ENCODE measurements at regions not wholly inside any gene's neighbourhood (a gene's known extent, or its start where the extent isn't known, plus 50 kb on each side); places are given as distances from the start of the nearest gene placed in this dataset.
"Not testable (repeated sequence)": the region's sequence is repeated elsewhere in the genome, so short reads cannot be mapped to it uniquely, and the experiment has no call there.

GRCh38 chr6:147911057-147911456, 402.6 kb downstream of the SAMD5 start:
- no peak for DNase-seq (ENCODE audit: low read depth)

DNA sequence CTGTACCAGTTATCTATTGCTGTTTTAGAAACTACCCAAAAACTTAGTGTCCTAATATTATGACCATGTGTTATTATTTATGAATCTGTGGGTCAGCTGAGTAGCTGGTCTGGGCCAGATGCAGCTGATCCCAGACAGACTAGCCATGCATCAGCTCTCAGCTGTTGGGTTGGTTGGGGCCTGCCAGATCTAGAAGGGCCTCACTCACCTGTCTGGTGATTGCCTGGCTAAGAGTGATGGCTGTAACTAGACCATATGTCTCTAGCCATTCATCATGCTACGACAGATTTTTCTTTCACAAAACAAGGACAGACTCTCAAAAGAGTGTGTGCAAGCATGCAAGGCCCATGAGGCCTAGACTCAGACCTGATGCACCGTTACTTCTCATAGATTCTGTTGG, 403.2 kb downstream of the SAMD5 start:
- no peak for DNase-seq (ENCODE audit: low read depth)

- no peak for DNase-seq (ENCODE audit: low read depth)
Measured at GRCh38 chr6:147922799-147923198, 414.3 kb downstream of the SAMD5 start.

DNA sequence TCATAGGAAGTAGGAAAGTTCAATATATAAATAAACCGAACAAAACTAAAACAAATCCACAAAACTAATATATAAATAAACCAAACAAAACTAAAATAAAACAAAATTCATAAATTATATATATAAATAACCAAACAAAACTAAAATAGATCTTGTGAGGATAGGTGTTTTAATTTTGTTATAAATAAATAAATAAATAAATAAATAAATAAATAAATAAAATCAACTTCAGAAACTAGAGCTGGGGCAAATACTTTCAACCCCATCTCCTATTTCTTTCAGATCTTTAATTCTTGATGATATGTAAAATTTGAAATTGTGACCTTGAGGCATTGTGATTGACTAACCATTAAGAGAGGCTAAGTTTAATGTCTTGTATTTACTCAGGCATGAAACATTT, 416.1 kb downstream of the SAMD5 start:
- no peak for DNase-seq (ENCODE audit: low read depth)

GRCh38 chr6:147925826-147926225, 416.8 kb upstream of the SASH1 start:
- no peak for DNase-seq (ENCODE audit: low read depth)

DNA sequence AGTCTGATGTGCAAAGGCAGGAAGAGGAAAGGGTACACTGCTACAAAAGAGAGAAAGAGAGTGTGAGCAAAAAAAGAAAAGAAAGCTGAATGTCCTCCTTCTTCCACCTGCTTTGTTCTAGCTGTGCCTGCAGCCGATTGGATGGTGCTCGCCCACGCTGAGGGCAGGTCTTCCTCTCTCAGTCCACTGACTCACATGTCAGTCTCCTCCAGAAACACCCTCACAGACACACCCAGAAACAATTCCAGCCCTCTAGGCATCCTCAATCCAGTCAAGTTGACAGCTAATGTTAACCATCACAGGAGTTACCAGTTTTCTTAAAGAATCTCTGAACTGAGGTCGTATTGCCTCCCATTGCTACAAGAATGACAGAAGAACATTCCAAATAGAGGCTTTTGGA, 411.9 kb upstream of the SASH1 start:
- no peak for DNase-seq (ENCODE audit: low read depth)

- DNase-seq (ENCODE audit: low read depth), result no peak
Measured at GRCh38 chr6:147933224-147933623, 409.4 kb upstream of the SASH1 start.

GRCh38 chr6:147935656-147936055, 407.0 kb upstream of the SASH1 start:
- no peak for DNase-seq (ENCODE audit: low read depth)

DNA sequence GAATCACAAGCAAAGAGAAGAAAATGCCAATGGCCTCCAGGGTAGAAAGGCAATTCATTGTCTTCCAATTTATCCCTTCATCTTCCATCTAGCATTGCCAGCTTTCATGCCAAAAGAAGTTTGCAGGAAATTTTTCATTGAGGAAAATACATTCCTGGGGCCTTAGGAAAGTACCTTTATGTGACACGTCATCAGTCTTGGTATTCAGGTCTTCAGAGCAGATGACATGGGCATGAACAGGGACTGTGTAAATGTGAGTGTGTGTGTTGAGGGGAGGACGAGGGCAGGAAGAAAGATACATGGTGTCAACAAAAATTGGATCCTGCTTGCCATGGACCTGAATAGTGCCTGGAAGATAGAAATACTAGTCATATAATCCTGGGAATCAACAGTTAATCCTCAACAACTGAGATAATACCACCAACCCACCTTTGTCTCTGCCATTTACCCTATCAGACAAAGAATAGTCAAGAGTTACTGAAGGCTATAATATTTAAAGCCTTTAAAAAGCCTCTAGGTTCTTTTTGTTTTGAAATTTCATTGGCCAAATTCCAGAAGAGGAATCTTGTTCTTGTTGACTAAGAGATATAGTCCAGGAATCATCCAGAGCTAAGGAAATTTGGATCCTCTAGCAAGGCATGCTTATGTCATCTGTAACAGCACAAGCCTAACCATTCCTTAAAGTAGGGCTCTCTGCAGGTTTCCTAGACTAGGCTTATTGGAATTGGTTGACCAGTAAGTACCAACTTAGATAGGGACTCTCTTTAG, 405.8 kb upstream of the SASH1 start:
- no peak for DNase-seq (ENCODE audit: low read depth)

- no peak for DNase-seq (ENCODE audit: low read depth)
Measured at GRCh38 chr6:147941143-147941542, 401.5 kb upstream of the SASH1 start.

DNA sequence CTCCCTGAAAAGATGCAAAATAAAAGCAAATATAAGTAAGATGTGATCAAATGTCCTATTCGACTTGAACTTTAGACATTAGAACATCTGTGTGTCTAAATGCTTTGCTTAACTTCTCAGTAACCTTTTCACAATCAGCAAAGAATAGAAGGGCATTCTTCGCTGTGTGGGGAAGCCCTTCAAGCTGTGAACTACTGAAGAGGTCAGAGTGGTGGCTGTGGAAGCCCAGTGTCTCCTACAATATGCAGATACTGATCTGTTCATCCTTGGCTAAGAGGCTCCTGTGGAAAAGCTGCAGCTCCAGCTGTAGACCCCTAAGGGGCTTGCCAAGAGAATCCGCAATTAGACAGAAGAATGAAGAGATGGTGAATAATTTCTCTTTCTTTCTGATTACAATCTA, 400.3 kb upstream of the SASH1 start:
- no peak for DNase-seq (ENCODE audit: low read depth)

GRCh38 chr6:147944122-147944521, 398.5 kb upstream of the SASH1 start:
- DNase-seq (ENCODE audit: low read depth), result no peak

DNA sequence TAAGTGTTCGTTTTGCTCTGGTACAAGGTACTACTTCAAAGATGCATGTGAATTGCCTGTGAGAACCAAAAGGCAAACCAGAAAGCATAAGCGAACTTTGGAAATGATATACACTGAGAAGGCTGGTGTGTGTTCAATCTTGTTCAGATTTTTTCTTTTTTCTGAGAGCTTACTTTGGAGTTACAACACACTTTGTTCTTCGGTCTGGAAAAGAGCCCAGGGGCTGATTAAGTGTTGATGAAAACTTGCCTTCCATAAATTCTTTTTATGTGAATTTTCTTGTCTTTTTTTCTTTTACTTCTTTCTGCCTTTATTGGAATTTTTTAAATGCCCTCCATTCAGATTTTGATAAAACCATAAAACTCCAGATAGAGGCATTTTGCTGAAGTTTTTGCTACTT, 395.1 kb upstream of the SASH1 start:
- no peak for DNase-seq (ENCODE audit: low read depth)

DNA sequence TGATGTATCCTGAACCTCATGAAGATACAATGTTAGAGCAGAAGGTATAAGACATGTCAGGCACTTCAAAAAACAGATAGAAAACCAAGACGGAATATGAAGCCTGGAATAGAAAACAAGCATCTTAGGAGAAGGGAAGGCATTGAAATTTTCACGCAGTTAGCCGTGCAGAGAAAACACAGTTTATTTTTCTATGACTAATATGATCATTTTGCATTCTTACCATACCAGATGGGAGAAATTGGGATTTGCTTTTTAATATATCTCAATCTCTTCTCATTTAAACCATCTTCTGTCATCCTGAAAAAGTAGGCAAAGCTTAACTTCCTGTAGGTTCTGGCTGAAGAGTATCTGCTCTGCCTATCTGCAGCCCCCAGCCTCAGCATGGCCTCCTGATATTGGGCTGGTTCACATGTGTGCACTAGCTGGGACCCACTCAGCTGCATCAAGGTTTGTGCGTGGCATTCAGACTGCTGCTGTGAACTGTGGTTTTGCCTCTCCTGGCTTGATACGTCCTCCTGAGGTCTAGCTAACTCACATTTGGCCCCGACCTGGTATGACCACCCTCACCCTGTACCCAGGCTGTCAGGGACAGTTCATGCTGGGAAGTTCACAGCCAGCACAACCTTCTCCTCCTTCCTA, 392.5 kb upstream of the SASH1 start:
- DNase-seq (ENCODE audit: low read depth), result no peak

DNA sequence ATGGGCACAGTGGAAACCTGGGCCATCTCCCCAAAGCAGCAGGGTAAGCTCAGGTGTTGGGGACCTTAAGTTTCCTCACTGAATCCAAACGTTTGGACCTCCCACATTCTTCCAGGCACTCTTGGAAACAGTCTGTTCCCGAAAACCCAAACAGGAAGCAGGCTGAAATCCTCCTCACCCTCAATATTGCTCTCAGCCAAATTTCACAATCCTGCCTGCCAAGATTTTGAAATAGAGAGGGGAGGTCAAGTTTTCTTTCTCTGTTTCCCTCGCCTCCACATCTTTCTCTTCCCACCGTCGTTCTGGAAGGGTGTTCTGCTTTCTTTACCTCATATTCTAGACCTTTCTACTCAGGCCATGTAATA, 392.0 kb upstream of the SASH1 start:
- no peak for DNase-seq (ENCODE audit: low read depth)

DNA sequence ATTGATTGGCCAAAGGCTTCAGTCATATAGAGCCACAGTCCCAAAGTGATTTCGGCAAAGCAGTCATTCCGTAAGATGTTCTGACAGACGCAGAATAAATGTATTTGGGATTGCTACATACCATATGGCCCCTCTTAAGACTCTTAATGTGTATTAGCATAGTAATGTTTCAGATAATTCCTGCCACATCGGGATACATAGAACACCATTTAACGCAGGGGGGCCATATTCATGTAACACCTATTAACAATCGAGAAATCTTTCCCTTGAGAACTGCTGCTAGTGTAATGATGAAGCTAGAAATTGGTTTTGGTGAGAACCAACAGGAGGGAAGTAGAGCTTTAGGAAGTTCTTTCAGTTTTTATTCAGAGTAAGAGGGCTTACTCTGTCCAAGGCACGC, 390.9 kb upstream of the SASH1 start:
- DNase-seq (ENCODE audit: low read depth), result no peak

GRCh38 chr6:147954938-147955337, 387.7 kb upstream of the SASH1 start:
- DNase-seq (ENCODE audit: low read depth), result no peak

GRCh38 chr6:147958683-147959082, 384.0 kb upstream of the SASH1 start:
- no peak for DNase-seq (ENCODE audit: low read depth)

DNA sequence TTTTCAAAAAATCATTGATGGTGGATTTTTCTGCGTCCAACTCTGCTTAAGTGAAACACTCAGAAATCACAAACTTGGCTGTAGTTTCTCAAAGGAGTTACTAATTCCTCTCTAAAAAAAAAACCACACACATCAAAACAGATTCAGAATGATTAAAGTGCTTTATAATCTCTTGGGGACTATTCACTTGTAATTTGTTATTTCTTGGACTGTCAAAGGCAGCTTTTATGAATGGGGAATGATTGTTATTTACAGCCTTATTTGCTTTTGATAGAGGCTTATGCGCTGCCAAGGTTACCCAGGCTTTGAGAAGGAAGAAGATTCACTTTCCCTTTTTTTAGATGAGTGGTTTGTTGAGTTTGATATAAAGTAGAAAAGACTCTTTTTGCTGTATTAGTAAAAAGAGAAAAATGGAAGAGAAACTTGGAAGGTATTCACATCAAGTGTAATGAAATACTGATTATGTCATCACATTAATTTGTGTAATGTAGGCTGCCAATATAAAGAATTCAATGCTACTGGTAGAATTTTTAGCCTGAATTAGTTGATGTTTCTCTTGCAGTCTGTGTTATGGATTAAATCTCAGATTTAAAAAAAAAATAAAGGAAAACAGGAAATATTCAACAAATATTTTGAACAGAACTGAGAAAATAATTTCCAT, 381.0 kb upstream of the SASH1 start:
- DNase-seq (ENCODE audit: low read depth), result no peak

DNA sequence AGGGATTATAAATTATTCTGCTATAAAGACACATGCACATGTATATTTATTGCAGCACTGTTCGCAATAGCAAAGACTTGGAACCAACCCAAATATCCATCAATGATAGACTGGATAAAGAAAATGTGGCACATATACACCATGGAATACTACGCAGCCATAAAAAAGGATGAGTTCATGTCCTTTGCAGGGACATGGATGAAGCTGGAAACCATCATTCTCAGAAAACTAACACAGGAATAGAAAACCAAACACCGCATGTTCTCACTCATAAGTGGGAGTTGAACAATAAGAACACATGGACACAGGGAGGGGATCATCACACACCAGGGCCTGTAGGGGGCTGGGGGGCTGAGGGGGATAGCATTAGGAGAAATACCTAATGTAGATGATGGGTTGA, 377.2 kb upstream of the SASH1 start:
- DNase-seq (ENCODE audit: low read depth), result not testable (repeated sequence)

- DNase-seq (ENCODE audit: low read depth), result no peak
Measured at GRCh38 chr6:147970970-147971369, 371.7 kb upstream of the SASH1 start.

DNA sequence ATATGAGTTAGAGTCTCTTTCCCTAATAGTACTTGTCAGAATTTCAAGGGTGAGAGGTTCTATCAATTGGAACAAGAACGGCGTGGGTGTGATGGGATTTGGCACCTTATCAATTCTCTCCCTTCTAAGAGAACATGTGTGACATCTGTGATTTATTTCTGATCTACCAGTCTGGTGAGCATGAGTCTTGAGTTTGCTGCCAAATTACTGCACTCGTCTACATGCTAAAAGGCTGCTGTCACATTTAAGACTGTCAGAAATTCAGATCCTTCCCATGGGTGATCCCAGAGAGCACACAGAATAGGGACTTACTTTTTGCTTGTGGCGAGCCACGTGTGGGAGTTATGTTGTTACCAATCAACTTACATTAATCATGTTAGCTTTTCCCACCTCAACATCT, 370.2 kb upstream of the SASH1 start:
- no peak for DNase-seq (ENCODE audit: low read depth)

DNA sequence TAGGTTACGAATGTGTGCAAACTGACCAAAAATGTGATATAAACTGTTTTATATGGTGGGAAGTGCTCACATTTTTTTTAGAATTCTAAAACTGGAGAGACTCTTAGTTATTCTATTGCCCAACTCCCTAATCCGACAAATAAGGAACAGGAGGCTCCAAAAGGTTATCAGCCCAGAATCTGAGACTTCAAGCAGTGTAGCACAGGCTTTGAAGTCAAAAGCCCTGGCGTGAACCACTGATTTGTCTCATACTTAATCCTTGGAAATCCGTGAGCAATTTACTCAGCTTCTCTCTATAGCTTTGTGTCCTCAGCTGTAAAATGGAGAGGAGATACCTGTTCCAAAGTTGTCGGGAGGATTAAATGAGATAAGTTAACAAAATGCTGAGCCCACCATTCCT, 368.8 kb upstream of the SASH1 start:
- no peak for DNase-seq (ENCODE audit: low read depth)

DNA sequence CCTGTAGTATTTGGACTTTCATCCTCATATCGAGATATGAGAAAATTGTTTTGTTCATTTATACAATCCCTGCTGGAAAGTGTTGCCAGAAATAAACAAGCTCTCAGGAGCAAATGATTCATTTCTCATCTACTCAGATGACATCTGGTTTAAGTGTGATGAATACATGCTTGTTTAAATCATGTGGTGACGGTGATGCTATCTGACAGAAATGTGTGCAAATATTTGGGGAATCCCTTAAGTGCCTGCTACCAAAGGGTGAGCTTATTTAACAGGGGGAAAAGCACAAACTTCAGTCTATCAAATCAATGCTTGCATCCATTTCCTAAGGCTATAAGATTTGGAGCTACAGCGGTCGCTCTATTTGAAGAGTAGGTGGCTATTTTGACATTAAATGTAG, 368.3 kb upstream of the SASH1 start:
- peak; percentile 63 for DNase-seq (ENCODE audit: low read depth)

All from non-pigmented ciliary epithelial cell (primary cell).